ENCODE measurements at regions not wholly inside any gene's neighbourhood (a gene's known extent, or its start where the extent isn't known, plus 50 kb on each side); places are given as distances from the start of the nearest gene placed in this dataset.
A peak's percentile ranks its signal among the peaks of the same experiment; 100 is the strongest.

GRCh38 chr6:134593024-134593423 lies 275.1 kb upstream of the SGK1 start:
- ATAC-seq (no peak), FAIRE-seq (no peak), DNase-seq (ENCODE audit: extremely low read depth in 1 of 4, low spot score in 3 of 4) (no peak)
- ChIA-PET CTCF (ENCODE audit: low intra/inter-chr PET ratio) (no interaction called here), POLR2A (no interaction called here)
- 23% methylated on average over 1 of the region's 1 CpG for WGBS (ENCODE audit: insufficient coverage, low coverage, missing lambda C conversion rate)
- Histone ChIP-seq H3K4me2 (ENCODE audit: insufficient read depth, low read length) (no peak overlapping the region), H3K27me3 (ENCODE audit: control insufficient read depth in 2 of 2, insufficient read depth in 2 of 2, low read length in 2 of 2) (no peaks in the 10 kb centered on the region), H3K27ac (ENCODE audit: extremely low read depth, low read depth, low read length) (no peak overlapping the region), H3K9me1 (ENCODE audit: control insufficient read depth, insufficient read depth, low read length) (no peaks in the 10 kb centered on the region), H3K79me2 (ENCODE audit: control insufficient read depth, insufficient read depth, low read length) (no peaks in the 10 kb centered on the region), H3K9ac (ENCODE audit: insufficient read depth in 1 of 2, low read depth in 2 of 2, low read length in 2 of 2) (no peak overlapping the region), H3K36me3 (ENCODE audit: control insufficient read depth, insufficient read depth, low read length) (no peaks in the 10 kb centered on the region), H2AFZ (ENCODE audit: low read depth, low read length) (no peak overlapping the region), H3K4me3 (no peak overlapping the region), H4K20me1 (replicated peaks; ENCODE audit: control insufficient read depth, insufficient read depth, low read length) (no peaks in the 10 kb centered on the region), H3K4me1 (replicated peaks in 1 of 2; ENCODE audit: control insufficient read depth in 2 of 2, insufficient read depth in 2 of 2, low read length in 2 of 2) (peaks cover 0 to 2% of the 10 kb centered on the region in 2 experiments; a peak in 1 of 5 replicates), H3K9me3 (replicated peaks; ENCODE audit: control insufficient read depth, insufficient read depth, low read depth, low read length) (no peaks in the 10 kb centered on the region)
- BruUV-seq (replicated peaks), result no TSS peak
- TF ChIP-seq BRF1 (IDR thresholded peaks at IDR 0.05; ENCODE audit: borderline replicate concordance, extremely low read depth, insufficient read length) (no peak), TAF9B (IDR thresholded peaks at IDR 0.05; ENCODE audit: partially characterized antibody) (no peak), ZNF57 (CRISPR knock-in tag; IDR thresholded peaks at IDR 0.05) (no peak), ARID1B (IDR thresholded peaks at IDR 0.05) (no peak), RBBP5 (IDR thresholded peaks at IDR 0.05; ENCODE audit: borderline replicate concordance, insufficient read depth, low read length, poor library complexity, severe bottlenecking) (no peak)
- in situ Hi-C loops (cut with MboI), result no loop called here
- intact Hi-C loops (cut with micrococcal nuclease), result no loop called here

- WGBS (ENCODE audit: insufficient coverage, low coverage, missing lambda C conversion rate), result 60% methylated on average over 7 of the region's 7 CpGs
- ATAC-seq (no peak), DNase-seq (ENCODE audit: extremely low read depth in 1 of 4, low spot score in 3 of 4) (no peak), FAIRE-seq (no peak)
- in situ Hi-C loops (cut with MboI), result no loop called here
- H4K20me1 ChIP-seq (replicated peaks; ENCODE audit: control insufficient read depth, insufficient read depth, low read length), result no peaks in the 10 kb centered on the region; the same call in 1 of the 2 replicates
- H3K27me3 ChIP-seq (ENCODE audit: control insufficient read depth in 2 of 2, insufficient read depth in 2 of 2, low read length in 2 of 2), result no peaks in the 10 kb centered on the region
- no peaks in the 10 kb centered on the region for H3K9me3 ChIP-seq (replicated peaks; ENCODE audit: control insufficient read depth, insufficient read depth, low read depth, low read length)
- intact Hi-C loops (cut with micrococcal nuclease), result no loop called here
- CTCF ChIA-PET (ENCODE audit: low intra/inter-chr PET ratio), result no interaction called here
- no peak overlapping the region for H3K27ac ChIP-seq (ENCODE audit: extremely low read depth, low read depth, low read length)
- no peaks in the 10 kb centered on the region for H3K9me1 ChIP-seq (ENCODE audit: control insufficient read depth, insufficient read depth, low read length)
- no peak overlapping the region for H3K4me3 ChIP-seq
- H3K79me2 ChIP-seq (ENCODE audit: control insufficient read depth, insufficient read depth, low read length), result no peaks in the 10 kb centered on the region
- no peak overlapping the region for H3K4me2 ChIP-seq (ENCODE audit: insufficient read depth, low read length)
- peaks cover 0 to 6% of the 10 kb centered on the region in 2 experiments; a peak in 2 of 5 replicates for H3K4me1 ChIP-seq (replicated peaks in 1 of 2; ENCODE audit: control insufficient read depth in 2 of 2, insufficient read depth in 2 of 2, low read length in 2 of 2)
- POLR2A ChIA-PET, result interaction anchor here (0.6 kb wide), 2 partner anchors 106 to 169 kb away, joined by 3 read pairs; no protein-coding TSS in a partner anchor
- H3K36me3 ChIP-seq (ENCODE audit: control insufficient read depth, insufficient read depth, low read length), result no peaks in the 10 kb centered on the region
- no peak overlapping the region for H3K9ac ChIP-seq (ENCODE audit: insufficient read depth in 1 of 2, low read depth in 2 of 2, low read length in 2 of 2)
- H2AFZ ChIP-seq (ENCODE audit: low read depth, low read length), result 0 out of 2 replicates have a peak overlapping the region, but pooled peaks have one; percentile 18
- no TSS peak for BruUV-seq (replicated peaks)
- TF ChIP-seq PYGO2 (tag; IDR thresholded peaks at IDR 0.05), result no peak
- TF ChIP-seq ZNF197 (CRISPR knock-in tag; IDR thresholded peaks at IDR 0.05; ENCODE audit: low read depth), result no peak
- no peak for TF ChIP-seq NR1H2 (CRISPR knock-in tag; IDR thresholded peaks at IDR 0.05)
- TF ChIP-seq PHF21A (IDR thresholded peaks at IDR 0.05; ENCODE audit: borderline replicate concordance, low read depth), result no peak
- TF ChIP-seq MYNN (IDR thresholded peaks at IDR 0.05), result no peak
- TF ChIP-seq MYNN (CRISPR knock-in tag; IDR thresholded peaks at IDR 0.05), result no peak
- no peak for TF ChIP-seq MNT (conservative IDR thresholded peaks at IDR 0.05)
Observed at GRCh38 chr6:134590449-134590848, 272.5 kb upstream of the SGK1 start.
